Astrocyte (in vitro differentiated cells and primary cell): ENCODE measurements at regions not wholly inside any gene's neighbourhood (a gene's known extent, or its start where the extent isn't known, plus 50 kb on each side); places are given as distances from the start of the nearest gene placed in this dataset.

Source experiments
- CTCF ChIP-seq: IDR thresholded peaks from 2 replicates; pipeline ENCODE4 v1.5.1; 2011; ENCODE audit warnings: low read depth, mild to moderate bottlenecking, inconsistent platforms, low read length, moderate library complexity; ENCODE audit not compliant: insufficient read depth
- EZH2 ChIP-seq: IDR thresholded peaks from 2 replicates; pipeline ENCODE4 v1.6.1; 2012; ENCODE audit warnings: mild to moderate bottlenecking, low read length, inconsistent platforms; ENCODE audit not compliant: insufficient read depth

GRCh38 chr7:145915679-145916078 is 200.9 kb upstream of the CNTNAP2 start:
- TF ChIP-seq CTCF (no peak), EZH2 (no peak)
